NB4 (cell line): ENCODE measurements at regions not wholly inside any gene's neighbourhood (a gene's known extent, or its start where the extent isn't known, plus 50 kb on each side); places are given as distances from the start of the nearest gene placed in this dataset.

Experiments
- DNase-seq: peaks from one replicate; pipeline ENCODE4 v3.0.0; 2010; ENCODE audit warnings: low read depth
- H3K4me3 ChIP-seq: one replicate; pipeline ENCODE4 v1.5.1; 2011; ENCODE audit warnings: mild to moderate bottlenecking, low read depth, low read length, moderate library complexity
- MYC ChIP-seq: IDR thresholded peaks from 2 replicates; pipeline ENCODE4 v1.6.1; 2011; ENCODE audit warnings: low read depth, low read length
- POLR2A ChIP-seq: IDR thresholded peaks from 2 replicates; pipeline ENCODE4 v1.6.1; 2011; ENCODE audit warnings: mild to moderate bottlenecking; ENCODE audit not compliant: insufficient read length; ENCODE audit errors: extremely low read depth
- TF ChIP-seq, protein P1 (sequence below): IDR thresholded peaks from 2 replicates; pipeline ENCODE4 v1.6.1; 2011; ENCODE audit warnings: low read depth, low read length
- TF ChIP-seq, protein P2 (sequence below): IDR thresholded peaks from one replicate; pipeline ENCODE4 v1.5.1; 2012; ENCODE audit warnings: low read depth, low read length

DNA sequence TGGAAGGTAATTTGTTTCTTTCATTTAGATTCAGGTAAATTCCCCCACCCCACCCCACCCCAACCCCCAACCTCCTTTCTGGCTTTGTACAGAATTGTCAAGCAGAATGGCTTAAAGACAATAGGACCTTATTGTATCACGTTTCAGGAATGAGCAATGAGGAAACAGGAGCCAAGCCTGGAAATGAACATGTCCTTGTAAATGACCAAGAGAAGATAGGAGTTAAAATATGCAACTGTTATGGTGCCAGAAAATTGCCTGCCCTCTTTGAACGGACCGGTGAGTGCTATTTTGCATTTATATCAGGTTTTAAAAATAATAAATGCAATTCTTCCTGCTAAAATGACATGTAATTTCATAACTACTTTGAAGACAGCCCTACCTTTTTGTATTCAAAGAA lies 141.6 kb upstream of the PELI2 start:
- no peak for DNase-seq

DNA sequence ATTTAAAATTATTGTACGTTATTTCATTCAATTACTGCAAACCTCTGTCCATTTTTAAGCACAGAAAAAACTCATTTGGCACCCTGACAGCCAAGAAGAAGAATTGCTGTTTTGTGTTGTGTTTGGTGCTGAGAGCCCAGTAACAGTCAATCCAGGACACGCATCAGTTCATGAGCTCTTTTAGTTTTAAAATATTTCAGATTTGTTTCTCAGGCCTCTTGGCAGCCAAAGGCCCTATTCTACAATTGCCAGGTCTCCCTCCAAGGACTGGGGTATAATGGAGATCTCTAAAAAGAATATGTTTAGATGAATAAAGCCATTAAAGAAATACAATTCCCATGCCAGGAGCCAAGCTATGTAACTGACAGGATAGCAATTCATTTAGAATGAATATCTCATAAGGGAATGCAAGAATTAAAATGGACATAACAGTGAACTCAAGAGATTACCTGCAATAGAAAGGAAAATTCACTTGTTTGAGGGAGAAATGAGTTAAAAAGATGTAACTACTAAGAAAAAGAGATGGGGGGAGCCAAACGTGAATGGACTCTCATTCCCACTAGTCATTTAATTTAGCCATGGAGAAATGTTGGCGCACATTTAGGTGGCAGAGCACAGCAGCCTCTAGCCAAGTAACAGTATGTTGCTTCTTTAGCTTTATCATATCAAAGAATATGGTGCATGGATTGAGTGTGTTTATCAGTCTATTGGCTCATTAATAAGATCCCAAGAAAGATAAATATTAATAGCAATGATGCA lies 140.6 kb upstream of the PELI2 start:
- no peak overlapping the region for H3K4me3 ChIP-seq
- no peak for DNase-seq

More for the DNA sequence above, 141.6 kb upstream of the PELI2 start:
- no peak overlapping the region for H3K4me3 ChIP-seq
- TF ChIP-seq, protein P1, sequence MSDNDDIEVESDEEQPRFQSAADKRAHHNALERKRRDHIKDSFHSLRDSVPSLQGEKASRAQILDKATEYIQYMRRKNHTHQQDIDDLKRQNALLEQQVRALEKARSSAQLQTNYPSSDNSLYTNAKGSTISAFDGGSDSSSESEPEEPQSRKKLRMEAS = no peak
- TF ChIP-seq MYC (no peak), POLR2A (no peak)
- TF ChIP-seq, protein P2, sequence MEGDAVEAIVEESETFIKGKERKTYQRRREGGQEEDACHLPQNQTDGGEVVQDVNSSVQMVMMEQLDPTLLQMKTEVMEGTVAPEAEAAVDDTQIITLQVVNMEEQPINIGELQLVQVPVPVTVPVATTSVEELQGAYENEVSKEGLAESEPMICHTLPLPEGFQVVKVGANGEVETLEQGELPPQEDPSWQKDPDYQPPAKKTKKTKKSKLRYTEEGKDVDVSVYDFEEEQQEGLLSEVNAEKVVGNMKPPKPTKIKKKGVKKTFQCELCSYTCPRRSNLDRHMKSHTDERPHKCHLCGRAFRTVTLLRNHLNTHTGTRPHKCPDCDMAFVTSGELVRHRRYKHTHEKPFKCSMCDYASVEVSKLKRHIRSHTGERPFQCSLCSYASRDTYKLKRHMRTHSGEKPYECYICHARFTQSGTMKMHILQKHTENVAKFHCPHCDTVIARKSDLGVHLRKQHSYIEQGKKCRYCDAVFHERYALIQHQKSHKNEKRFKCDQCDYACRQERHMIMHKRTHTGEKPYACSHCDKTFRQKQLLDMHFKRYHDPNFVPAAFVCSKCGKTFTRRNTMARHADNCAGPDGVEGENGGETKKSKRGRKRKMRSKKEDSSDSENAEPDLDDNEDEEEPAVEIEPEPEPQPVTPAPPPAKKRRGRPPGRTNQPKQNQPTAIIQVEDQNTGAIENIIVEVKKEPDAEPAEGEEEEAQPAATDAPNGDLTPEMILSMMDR = no peak

DNA sequence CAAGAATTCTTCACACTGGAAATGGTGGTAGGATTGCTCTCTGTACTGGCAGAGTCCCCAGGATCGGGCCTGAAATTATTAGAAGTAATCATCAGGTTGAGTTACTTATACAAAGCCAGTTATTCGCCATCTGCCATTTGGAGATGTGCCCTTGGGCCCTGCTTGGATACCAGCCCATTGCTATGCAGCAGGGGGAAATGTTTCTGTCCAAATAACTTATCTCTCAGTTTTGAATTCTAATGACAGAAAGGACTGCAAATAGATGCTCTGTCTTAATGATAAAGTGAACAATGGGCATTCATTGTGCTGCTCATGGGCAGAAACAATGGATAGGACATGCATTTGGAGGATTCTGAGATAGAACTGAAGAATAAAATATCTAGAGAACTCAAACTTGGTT lies 139.1 kb upstream of the PELI2 start:
- H3K4me3 ChIP-seq = no peak overlapping the region
- TF ChIP-seq MYC (no peak), POLR2A (no peak)
- DNase-seq = no peak

More for the DNA sequence above, 140.6 kb upstream of the PELI2 start:
- TF ChIP-seq, protein P1 = no peak
- TF ChIP-seq, protein P2 = no peak
- TF ChIP-seq MYC = no peak
- no peak for TF ChIP-seq POLR2A

DNA sequence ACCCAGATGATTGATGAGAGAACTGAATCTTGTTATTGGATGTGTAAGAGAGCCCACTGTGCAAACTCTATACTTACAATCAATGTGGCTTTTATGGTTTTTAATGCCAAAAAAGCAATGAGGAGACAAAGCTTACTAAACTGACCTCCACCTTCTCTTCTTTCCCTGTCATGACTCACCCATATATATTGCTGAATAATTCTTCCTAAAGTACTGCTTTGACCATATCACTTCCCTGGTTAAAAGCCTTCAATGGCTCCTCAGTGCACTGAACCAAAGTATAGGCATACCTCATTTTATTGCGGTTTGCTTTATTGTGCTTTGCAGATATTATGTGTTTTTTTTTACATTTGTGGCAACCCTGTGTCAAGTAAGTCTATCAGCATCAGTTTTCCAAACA lies 138.4 kb upstream of the PELI2 start:
- no peak overlapping the region for H3K4me3 ChIP-seq
- no peak for TF ChIP-seq POLR2A
- TF ChIP-seq MYC = no peak
- TF ChIP-seq, protein P2 = no peak
- TF ChIP-seq, protein P1 = no peak
- no peak for DNase-seq

DNA sequence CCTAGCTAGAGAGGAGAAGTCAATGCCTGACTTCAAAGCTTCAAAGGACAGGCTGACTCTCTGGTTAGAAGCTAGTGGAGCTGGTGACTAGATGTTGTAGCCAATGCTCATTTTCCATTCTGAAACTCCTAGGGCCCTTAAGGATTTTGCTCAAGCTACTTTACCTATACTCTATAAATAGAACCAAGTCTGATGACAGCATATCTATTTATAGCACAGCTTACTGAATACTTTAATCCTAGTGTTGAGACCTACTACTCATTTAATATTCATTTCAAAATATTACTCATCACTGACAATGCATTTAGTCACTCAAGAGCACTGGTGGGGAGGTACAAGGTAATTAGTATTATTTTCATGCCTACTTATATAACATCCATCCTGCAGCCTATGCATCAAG lies 137.2 kb upstream of the PELI2 start:
- TF ChIP-seq, protein P1 = no peak
- TF ChIP-seq MYC = no peak
- TF ChIP-seq POLR2A = no peak
- TF ChIP-seq, protein P2 = no peak
- no peak for DNase-seq
- H3K4me3 ChIP-seq = no peak overlapping the region

DNA sequence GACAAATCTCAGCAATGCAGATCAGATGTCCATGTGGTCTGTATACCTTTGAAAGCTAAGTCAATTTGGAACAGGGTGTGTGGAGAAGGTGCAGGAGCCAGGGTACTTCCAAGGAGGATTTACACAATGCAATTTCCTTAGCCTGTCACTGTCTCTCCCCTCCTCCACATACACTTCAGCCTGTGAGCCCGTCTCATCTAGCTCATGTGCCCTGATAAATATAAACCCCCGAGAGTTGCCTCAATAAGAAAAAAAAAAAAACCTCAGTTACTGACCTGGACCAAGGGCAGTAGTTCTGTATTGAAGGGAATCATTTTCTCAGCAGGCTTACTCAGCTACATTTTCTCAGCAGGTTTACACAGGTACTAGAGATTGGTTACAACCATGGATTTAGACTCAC lies 132.1 kb upstream of the PELI2 start:
- no peak for DNase-seq
- no peak overlapping the region for H3K4me3 ChIP-seq
- TF ChIP-seq, protein P1 = no peak
- TF ChIP-seq POLR2A = no peak
- no peak for TF ChIP-seq MYC
- TF ChIP-seq, protein P2 = no peak
